ENCODE measurements at regions not wholly inside any gene's neighbourhood (a gene's known extent, or its start where the extent isn't known, plus 50 kb on each side); places are given as distances from the start of the nearest gene placed in this dataset.
"Not testable (repeated sequence)": the region's sequence is repeated elsewhere in the genome, so short reads cannot be mapped to it uniquely, and the experiment has no call there.

DNA sequence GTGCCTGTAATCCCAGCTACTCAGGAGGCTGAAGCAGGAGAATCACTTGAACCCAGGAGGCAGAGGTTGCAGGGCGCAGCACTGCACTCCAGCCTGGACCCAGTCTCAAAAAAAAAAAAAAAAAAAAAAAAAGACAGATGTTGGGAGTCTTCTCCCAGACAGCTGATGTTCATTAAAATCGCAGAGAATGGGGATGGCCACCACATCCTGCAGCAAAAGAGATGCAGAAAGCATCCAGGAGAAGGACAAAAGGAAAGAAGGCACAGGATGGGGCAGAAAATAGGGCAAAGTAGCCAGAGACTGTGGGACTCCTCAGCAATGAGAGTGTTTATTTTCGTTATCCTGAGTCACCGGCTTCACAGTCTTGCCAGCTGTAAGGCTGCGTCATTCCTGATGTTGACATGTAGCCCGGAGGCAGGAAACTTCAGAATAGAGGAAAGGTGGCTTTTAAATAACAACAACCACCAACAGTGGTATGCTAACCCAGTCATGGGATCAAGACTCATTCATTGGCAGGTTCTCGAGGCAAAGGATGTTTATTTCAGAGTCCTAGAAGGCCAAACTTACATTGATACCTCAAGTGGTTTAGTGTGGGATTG, 149.5 kb upstream of the SVIL start:
- no peak for DNase-seq

DNA sequence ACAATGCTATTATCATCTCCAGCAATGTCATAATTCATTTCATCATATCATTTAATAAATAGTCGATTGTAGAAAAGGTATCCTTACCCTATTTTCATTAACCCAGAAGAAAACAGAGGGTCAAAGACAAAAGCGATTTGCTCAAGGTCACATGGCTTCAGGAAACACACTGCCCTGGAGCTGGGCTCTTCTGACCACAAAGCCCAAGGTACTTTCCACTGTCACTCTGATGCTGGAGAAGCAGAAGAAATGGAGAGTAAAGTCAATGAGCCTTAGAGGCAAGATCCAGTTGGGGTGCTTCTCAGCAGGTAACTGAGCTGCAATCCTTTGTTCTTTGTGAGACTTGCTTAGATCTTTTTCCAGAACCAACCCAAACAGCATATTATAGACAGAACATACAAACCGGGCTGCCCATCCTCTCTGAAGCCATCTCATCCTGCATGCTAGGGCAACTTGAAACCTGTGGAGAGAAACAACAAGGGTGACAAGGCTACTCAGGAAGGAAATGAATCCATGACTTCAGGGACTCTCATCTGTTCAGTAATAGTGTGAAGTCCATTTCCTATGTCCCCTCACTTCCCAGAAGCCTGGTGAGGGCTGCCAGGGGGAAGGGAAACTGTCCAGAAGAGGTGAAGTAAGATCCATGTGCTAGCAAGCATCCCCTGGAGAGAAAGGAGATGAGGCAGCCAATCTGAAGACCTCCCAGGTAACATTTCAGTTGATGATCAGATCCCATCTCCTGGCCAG, 148.6 kb upstream of the SVIL start:
- DNase-seq, result no peak

DNA sequence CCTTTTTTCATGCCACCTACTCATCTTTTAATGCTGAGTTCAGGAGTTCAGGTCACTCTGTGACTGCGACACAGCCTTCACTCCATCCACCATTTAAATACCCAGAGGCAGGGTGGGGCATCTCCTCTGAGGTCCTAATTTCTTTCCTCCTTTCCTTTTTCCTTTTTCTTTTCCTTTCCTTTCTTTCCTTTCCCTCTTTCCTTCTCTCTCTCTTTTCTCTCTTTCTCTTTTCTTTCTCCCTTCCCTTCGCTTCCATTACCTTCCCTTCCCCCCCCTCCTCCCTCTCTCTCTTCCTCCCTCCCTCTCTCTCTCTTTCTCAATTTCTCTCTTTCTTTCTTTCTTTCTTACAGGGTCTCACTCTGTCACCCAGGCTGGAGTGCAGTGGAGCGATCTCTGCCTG, 145.9 kb upstream of the SVIL start:
- no peak for DNase-seq

DNA sequence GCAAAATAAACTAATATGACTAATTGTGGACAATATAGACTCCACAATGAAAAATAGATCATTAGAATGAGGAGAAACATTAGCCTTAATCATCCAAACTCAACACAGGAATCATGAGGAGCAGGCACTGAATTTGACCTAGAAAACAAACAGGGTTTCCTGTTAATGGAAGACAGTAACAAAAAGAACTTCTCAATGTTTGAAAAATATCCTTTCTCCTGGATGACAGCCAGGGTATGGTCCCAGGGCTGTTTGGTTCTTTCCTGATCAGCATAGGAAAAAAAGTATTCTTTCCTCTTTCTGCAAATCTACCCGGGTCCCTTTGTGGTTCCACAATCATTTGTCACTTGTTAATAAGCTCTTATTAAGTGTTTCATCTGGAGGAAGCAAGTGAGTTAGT, 145.3 kb upstream of the SVIL start:
- no peak for DNase-seq

DNA sequence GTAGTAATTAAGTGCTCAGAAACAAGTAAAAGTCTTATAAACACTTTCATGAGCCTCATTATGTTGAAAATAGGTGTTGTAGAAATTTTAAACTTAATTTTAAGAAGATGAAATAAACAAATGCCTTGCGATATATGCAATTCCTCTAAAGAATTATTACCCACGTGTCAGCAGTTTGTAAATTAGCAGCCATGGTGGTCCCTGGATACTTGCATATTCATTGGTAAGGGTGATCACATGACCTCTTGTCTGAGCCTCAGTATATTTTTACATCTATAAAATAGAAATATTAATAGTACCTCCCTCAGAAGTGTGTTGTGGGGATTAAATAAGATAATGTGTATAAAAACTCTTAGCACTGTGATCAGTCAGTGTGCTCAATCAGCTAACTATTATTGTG, 141.5 kb upstream of the SVIL start:
- no peak for DNase-seq

DNA sequence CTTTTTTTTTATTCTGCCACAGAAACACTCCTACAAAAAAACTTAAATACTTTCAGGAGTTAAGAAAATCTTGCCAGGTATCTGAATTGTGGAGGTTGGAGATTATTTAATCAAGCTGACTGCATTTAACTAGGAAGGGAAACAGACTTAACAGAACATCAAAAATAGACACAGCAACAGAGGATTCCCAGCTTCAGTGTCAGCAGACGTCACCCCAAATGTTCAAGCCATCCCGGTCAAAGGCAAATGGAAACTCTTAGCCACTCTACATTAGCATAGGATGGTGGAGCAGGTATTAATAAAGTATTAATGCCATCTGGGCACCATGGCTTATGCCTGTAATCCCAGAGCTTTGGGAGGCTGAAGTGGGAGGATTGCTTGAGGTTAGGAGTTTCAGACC, 139.7 kb upstream of the SVIL start:
- no peak for DNase-seq

DNA sequence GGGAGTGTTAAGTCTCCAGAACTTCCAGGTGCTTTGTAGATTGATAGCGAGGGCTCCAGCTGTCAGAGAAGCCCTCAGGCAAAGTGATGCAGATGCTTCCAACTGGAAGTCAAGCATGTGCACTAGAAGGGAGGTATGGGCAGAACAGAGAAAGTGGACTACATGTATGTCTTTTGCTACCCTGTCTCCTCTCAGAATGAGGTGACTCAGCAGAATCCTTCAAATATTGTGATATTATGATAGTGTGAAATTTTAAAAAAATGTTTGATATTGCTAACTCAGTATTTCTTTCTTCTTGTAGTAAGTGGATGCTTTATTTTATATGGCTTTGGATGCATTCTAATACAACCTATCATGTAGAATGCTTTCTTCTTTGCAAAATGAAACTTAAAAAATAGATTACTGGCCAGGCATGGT, 138.9 kb upstream of the SVIL start:
- no peak for DNase-seq

DNA sequence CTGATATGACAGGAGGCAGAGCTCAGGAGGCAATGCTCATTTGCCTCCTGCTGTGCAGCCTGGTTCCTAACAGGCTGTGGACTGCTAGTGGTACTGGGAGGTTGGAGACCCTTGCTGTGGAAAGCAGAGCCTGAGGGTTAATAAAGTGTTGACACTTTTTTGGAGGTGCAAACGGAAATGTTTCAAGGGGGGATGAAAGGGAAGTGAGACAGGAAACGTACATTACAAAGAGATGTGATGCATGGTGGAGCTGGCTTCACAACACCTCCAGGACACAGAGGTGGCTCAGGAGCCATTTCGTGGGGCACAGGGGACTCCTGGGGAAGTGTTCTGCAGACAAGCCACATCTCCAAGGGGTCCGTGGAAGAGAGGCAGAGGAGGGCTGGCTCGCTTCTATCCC, 137.6 kb upstream of the SVIL start:
- no peak for DNase-seq

DNA sequence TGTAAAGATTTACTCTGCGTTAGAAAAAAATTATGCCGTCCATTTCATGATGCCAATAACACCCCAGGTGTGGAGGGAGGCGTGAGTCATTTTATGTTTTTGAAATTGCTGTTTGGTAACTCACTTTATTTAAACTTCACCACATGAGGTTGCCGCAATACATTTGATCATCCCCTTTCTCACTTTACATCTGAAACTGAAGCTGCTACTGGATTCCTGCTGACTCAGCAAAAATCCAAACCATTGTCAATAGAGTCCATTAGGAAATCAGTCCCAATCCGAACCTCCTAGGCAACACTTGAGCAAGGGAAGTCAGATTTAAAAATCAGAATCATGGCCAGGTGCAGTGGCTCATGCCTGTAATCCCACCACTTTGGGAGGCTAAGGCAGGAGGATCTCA, 136.6 kb upstream of the SVIL start:
- DNase-seq, result no peak

DNA sequence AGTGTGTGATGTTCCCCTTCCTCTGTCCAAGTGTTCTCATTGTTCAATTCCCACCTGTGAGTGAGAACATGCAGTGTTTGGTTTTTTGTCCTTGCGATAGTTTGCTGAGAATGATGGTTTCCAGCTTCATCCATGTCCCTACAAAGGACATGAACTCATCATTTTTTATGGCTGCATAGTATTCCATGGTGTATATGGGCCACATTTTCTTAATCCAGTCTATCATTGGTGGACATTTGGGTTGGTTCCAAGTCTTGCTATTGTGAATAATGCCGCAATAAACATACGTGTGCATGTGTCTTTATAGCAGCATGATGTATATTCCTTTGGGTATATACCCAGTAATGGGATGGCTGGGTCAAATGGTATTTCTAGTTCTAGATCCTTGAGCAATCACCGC, 134.5 kb upstream of the SVIL start:
- not testable (repeated sequence) for DNase-seq

DNA sequence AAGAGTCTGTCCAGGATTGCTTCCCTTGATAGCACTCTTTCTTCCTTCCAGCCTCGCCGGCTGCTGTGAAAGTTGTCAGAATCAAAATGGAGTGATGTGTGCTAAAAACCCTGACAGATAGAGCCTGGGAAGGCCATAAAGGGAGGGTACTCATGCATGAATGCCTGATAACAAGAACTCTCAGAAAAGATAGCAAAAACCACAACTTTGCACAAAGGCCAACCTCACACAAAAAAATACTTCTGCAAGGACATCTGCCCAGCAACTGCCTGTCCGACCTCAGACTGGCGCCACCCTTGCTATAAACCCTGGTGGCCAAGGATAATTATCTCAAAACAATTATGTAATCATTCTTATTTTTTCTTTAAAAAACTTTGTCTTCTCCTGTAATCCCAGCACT, 133.2 kb upstream of the SVIL start:
- no peak for DNase-seq

DNA sequence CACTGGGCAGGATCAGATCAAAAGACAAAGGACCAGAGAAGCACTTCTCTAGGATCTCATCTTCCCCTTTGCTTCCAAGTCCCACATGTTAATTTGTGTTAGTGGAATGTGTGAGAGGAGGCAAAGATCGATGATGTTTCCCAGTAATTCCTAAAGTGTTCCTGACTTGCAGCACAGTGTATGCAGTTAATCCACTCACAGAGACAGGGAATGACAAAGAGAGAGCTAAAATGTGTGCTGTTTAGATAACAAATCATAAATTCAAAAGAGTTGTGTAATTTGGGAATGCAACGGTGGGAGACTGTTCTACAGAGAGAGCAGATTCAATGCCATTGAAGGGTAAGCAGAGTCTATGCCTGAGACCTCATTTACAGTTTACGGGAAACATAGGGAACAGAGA, 132.0 kb upstream of the SVIL start:
- no peak for DNase-seq

DNA sequence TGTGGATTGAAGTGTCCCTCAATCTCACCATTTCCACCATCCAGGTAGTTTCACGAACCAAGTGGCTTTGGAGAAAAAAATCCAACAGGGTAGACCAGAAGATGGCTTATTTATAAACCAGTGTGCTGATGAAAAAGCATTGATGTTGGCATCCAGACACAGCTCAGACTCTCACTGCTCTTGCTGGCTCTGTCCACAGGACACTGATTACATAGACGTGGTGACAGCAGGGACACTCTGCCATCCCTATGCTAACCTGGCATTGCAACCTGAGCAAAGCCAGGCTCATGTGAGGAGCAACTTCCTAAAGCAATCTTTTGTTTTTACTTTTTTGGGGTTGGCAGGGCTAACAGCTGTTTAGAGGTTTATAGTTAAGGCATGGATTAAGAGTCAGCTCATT, 130.6 kb upstream of the SVIL start:
- no peak for DNase-seq

DNA sequence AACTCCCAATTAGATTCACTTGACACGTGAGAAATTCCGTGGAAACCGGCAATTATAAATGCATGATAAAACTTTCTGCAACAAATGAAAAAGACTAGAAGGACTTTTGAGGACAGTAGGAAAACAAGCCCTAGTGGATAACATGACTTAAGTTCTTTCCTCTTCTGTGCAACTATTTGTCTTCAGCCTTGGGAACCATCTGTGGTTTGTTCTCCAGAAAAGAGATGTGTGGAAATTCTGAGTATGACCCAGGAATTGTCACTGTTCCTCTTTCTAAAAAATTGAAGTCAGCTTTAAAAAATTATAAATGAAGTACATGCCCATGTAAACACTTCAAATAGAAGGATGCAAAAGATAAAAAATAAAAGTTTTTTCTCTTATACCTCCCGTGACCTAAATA, 128.6 kb upstream of the SVIL start:
- DNase-seq, result no peak

DNA sequence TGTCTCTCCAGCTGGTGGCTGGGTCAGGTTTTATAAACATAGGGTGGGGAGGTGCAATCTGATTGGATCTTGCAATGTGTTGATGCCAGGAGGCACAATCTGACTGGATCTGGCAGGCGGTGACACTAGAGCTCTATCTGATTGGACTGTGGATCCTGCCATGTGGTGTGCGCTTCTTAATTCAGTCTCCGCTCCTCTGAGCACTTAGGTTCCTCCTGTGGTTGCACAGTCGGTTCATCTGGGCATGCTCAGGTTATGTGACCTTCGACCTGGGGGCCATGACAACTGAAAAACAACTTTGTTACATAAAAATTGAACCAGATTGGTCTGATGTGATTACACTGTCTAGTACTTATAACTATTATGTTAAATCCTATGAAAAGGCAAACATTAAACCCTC, 127.1 kb upstream of the SVIL start:
- no peak for DNase-seq

DNA sequence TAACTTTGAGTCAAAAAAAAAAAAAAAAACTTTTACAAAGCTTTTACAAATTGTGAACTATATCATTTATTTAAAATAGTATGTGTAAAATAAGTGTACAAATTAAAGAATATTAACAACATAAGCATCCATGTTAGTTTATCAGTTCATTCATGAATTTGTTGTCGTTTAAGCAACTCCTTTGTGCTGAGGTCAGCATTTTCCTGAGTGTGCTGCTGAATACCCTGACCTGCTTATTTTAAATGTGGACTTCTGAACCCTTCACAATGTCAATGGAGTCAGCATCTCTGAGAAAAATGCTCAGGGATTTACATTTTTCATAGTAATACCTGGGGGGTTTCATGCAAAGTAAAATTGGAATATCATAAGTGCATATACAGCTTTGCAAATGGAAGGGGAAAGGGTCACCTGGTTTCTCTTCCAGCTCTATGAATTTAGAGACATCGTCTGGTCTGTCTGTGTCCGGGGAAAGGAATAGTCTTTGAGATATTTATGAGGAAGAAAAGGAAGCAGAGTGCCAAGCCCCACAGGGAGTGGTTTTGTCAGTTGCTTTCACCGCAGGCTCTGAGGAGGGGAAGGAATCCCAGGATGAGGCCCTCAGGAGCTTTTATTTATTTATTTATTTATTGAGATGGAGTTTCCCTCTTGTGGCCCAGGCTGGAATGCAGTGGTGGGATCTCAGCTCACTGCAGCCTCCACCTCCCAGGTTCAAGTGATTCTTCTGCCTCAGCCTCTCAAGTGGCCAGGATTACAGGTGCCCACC, 125.5 kb upstream of the SVIL start:
- DNase-seq, result no peak

DNA sequence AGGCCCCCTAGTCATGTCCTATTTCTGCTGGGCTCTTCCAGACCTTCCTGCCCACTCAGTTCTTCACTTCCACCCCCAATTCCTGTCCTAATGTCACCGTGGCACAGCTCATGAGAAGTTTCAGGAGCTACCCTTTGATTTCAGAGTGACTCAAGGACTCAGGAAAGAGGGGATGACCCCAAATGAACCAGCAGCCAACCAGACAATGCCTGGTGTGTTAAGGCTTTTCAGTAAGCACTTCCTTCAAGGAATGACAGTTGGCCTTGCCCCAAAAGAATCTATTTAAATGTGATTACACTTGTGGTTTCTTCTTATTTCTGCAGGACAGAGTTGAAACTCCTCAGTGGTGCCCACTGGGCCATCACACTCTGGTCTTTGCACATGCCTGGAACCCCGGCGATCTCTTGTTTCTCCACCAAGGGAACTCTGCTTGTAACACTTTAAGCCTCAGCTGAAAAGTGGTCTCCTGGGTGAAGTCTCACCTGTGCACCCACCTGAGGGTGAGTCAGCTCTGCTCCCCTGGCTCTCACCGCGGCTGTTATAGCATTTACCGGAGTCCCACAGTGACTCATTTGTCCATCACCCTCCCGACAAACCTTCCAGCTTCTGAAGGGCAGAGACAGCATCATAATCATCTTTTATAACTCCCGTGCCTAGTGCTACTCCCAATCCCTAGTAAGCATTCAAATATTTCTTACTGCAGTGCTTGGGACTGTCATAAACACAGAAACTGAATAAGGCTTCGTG, 123.0 kb upstream of the SVIL start:
- DNase-seq, result no peak

DNA sequence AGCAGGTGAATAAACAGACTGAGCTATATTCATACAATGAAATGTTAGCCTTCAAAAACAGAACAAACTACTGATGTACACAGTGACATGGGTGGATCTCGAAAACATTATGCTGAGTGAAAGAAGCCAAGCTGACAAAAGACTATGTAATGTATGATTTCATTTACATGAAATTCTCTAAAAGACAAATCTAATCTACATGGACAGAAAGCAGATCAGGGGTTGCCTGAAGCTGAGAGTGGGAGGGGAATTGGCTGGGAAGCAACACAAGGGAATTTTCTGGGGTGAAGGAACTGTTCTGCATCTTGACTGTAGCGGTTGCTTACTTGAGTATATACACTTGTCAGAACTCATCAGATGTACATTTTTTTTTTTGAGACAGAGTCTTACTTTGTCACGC, 121.7 kb upstream of the SVIL start:
- DNase-seq, result no peak

DNA sequence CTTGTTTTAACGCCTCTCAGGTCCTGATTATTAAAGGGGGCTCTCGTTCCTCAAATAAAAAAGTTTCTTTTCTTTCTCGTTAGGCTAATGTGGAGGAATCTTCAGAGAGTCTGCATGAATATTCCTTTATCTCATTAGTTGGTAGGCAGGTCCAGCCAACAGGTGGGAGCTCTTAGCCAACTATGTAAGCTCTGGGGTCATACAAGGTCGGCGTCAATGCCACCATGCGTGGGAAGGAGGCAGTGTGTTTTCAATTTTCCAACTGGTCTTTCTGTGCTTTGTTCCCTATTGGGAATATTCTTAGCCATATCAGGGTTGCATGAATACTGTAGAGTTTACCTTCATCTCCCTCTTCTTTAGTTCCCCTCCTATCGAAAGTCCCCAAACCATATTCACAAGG, 118.5 kb upstream of the SVIL start:
- no peak for DNase-seq

DNA sequence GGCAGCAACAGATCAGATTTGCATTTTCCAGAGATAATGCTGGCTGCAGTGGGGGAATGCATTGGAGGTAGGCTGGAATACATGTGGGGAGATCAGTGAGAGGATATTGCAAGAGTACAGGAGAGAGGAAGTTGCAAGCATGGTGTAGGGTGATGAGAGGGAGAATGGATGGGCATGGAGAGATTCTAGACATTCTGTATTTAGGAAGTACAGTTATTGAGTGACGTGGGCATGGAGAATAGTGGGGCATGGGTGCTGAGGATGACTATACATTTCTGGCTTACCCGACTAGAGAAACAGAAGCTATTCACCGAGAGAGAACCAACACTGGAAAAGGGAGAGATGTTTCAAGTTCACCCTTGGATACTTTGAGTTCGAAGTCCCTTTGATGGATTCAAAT, 116.9 kb upstream of the SVIL start:
- DNase-seq, result no peak

DNA sequence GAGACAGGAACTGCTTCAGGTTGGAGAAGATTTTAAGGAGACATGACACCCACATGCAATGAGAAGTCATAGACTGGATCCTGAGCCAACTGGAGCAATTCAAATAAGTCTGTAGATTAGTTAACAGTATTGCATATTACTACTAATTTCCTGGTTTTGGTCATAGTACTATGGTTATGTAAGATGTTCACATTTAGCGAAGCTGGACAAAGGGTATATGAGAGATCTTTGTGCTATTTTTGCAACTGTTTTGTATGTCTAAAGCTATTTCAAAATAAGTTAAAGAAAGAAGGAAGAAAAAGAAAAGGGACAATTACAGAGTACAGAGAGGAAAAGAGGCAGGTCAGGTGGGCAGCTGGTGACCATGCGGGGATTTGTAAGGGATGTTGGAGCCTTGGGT, 116.5 kb upstream of the SVIL start:
- DNase-seq, result no peak

DNA sequence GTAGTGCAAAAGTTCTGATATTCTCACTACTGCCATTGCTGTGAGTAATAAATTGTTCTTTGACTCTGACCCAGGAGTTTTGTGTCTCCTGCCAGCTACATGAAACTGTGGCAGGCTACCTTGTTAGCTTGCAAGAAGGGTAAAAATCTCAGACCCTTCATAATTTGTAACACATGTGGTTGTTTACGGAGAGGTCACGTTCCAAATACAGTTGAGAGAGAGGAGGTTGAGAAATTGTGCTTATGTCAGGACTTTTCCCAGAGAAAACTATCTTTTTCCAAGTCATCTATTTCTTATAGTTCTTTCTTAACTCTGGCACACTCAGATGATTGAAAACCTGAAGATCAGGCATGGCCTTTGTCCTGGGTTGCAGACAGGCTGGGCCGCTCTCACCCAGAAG, 114.4 kb upstream of the SVIL start:
- DNase-seq, result no peak

DNA sequence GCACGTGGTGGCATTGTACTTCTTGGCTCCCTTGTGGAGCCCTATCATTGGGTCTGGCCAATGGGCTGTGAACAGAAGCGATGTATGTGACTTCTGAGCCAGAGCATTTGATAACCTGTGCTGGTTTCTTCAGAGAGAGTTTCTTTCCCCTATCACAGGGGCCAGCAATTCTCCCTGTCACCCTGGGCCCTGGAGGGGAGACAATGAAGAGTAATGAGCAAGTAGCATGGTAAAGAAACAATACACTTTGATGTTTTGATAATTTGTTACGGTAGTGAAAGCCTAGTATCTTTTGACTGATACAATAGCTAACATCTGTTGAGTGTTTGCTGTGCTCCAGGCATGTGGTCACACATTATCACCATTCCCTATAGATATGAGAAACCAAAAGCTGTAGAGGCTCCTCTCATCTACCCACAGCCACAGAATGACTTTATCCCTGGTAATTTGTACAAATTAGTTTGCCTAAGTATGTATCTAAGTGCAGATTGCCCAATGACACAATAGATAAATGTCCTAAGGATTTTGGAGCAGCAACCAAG, 113.4 kb upstream of the SVIL start:
- no peak for DNase-seq

All from NCI-H2171 (cell line).